PFSK-1 (cell line): ENCODE measurements at regions not wholly inside any gene's neighbourhood (a gene's known extent, or its start where the extent isn't known, plus 50 kb on each side); places are given as distances from the start of the nearest gene placed in this dataset.

Experiments
- FOXP2 ChIP-seq: optimal IDR thresholded peaks from 2 replicates; pipeline ENCODE3; 2011; ENCODE audit warnings: borderline replicate concordance, control low read depth, inconsistent platforms; ENCODE audit not compliant: insufficient read depth; ENCODE audit errors: extremely low read length, extremely low read depth
- POLR2AphosphoS5 ChIP-seq: IDR thresholded peaks from 2 replicates; pipeline ENCODE4 v1.6.1; 2012; ENCODE audit warnings: low read depth, mild to moderate bottlenecking, control low read depth, low read length, moderate library complexity
- REST ChIP-seq, 2 experiments: IDR thresholded peaks; 2 replicates each; pipeline versions ENCODE4 v1.6.1 to v1.8.0; 2011 to 2012; ENCODE audit warnings: low read depth in 2 of 2, low read length in 2 of 2, control low read depth in 1 of 2, inconsistent platforms in 1 of 2, mild to moderate bottlenecking in 1 of 2, moderate library complexity in 1 of 2; ENCODE audit not compliant: insufficient read depth in 1 of 2
- SIN3A ChIP-seq: IDR thresholded peaks from 2 replicates; pipeline ENCODE4 v1.6.1; 2012; ENCODE audit warnings: mild to moderate bottlenecking, low read length, moderate library complexity, borderline replicate concordance; ENCODE audit not compliant: insufficient read depth
- TAF1 ChIP-seq: IDR thresholded peaks from 2 replicates; pipeline ENCODE4 v1.6.1; 2012; ENCODE audit warnings: low read length, control low read depth, borderline replicate concordance; ENCODE audit not compliant: insufficient read depth

GRCh38 chr3:110405830-110406585, 665.6 kb upstream of the NECTIN3 start:
- TF ChIP-seq TAF1, result no peak
- TF ChIP-seq FOXP2, result no peak
- TF ChIP-seq SIN3A, result no peak
- no peak for TF ChIP-seq REST (IDR thresholded peaks at IDR 0.05; ENCODE audit: insufficient read depth in 1 of 2, low read depth in 2 of 2, low read length in 2 of 2)
- no peak for TF ChIP-seq POLR2AphosphoS5

GRCh38 chr3:110413266-110413665, 658.4 kb upstream of the NECTIN3 start:
- TF ChIP-seq TAF1 (no peak), FOXP2 (no peak), POLR2AphosphoS5 (no peak), SIN3A (no peak), REST (IDR thresholded peaks at IDR 0.05; ENCODE audit: insufficient read depth in 1 of 2, low read depth in 2 of 2, low read length in 2 of 2) (no peak)

- TF ChIP-seq POLR2AphosphoS5, result no peak
- no peak for TF ChIP-seq REST (IDR thresholded peaks at IDR 0.05; ENCODE audit: insufficient read depth in 1 of 2, low read depth in 2 of 2, low read length in 2 of 2)
- no peak for TF ChIP-seq FOXP2
- no peak for TF ChIP-seq SIN3A
- TF ChIP-seq TAF1, result no peak
Observed at GRCh38 chr3:110413807-110414748, 657.5 kb upstream of the NECTIN3 start.

- no peak for TF ChIP-seq POLR2AphosphoS5
- no peak for TF ChIP-seq FOXP2
- TF ChIP-seq TAF1, result no peak
- TF ChIP-seq REST (IDR thresholded peaks at IDR 0.05; ENCODE audit: insufficient read depth in 1 of 2, low read depth in 2 of 2, low read length in 2 of 2), result no peak
- TF ChIP-seq SIN3A, result no peak
Observed at GRCh38 chr3:110414855-110415254, 656.8 kb upstream of the NECTIN3 start.
